K562 (cell line): ENCODE measurements at regions not wholly inside any gene's neighbourhood (a gene's known extent, or its start where the extent isn't known, plus 50 kb on each side); places are given as distances from the start of the nearest gene placed in this dataset.

Experiments used
- ATAC-seq: fragments of 200-7000 bp; cut with Tn5 transposase; 3 replicates; pipeline ENCODE4 v1.9.1; 2020; ENCODE audit warnings: moderate library complexity
- BruUV-seq: library from RNA; stranded (reverse); fragments of 400-500 nt; replicated peaks from 2 replicates; lab custom pipeline; 2021; lab: Mats Ljungman, UMichigan
- CTCF ChIA-PET: fragments of 300-600 bp; formaldehyde crosslinking; extraction: SDS; loops from one replicate; lab custom pipeline; 2021; ENCODE audit warnings: low intra/inter-chr PET ratio; lab: Yijun Ruan, JAX
- POLR2A ChIA-PET: fragments of 300-600, 350-650 bp; sonication (Branson Sonifier 250); formaldehyde crosslinking; extraction: SDS; loops from one replicate; lab custom pipeline; 2021; ENCODE audit warnings: antibody characterized with exemption, inconsistent platforms; lab: Yijun Ruan, JAX
- DNase-seq, 4 experiments: peaks; one replicate each; pipeline versions ENCODE4 v3.0.0 to v3.0.0-alpha.2; 2011 to 2018; ENCODE audit warnings: low spot score in 3 of 4, mixed read lengths in 3 of 4; ENCODE audit errors: extremely low read depth in 1 of 4
- FAIRE-seq: peaks from 2 replicates; lab custom pipeline; 2011; peaks lifted over from hg19 to GRCh38; lab: Jason Lieb, UNC
- H2AFZ ChIP-seq: 2 replicates; pipeline ENCODE4 v1.6.0; 2011; ENCODE audit warnings: low read depth, low read length, control low read depth, inconsistent platforms
- H3K27ac ChIP-seq: fragments of 200-600 bp; 3 replicates; pipeline ENCODE4 v1.8.0; 2011; ENCODE audit warnings: low read depth, mild to moderate bottlenecking, control low read depth, inconsistent platforms, low read length, moderate library complexity, mixed read lengths; ENCODE audit errors: extremely low read depth
- H3K27me3 ChIP-seq, 2 experiments: fragments of 300-600 bp in 1 of 2; 2 replicates in 1 of 2; 3 replicates in 1 of 2; pipeline versions ENCODE4 v1.6.0 to v1.8.0; 2011; ENCODE audit warnings: inconsistent platforms in 2 of 2, low read length in 2 of 2, mild to moderate bottlenecking in 1 of 2, mixed read lengths in 1 of 2, moderate library complexity in 1 of 2; ENCODE audit not compliant: control insufficient read depth in 2 of 2, insufficient read depth in 2 of 2
- H3K36me3 ChIP-seq: fragments of 300-600 bp; 3 replicates; pipeline ENCODE4 v1.8.0; 2011; ENCODE audit warnings: mild to moderate bottlenecking, low read length, inconsistent platforms; ENCODE audit not compliant: control insufficient read depth, insufficient read depth
- H3K4me1 ChIP-seq, 2 experiments: fragments of 200-600 bp in 1 of 2; replicated peaks in 1 of 2; 2 replicates in 1 of 2; 3 replicates in 1 of 2; pipeline versions ENCODE4 v1.5.1 to v1.8.0; 2011; ENCODE audit warnings: inconsistent platforms in 2 of 2, low read length in 2 of 2, mild to moderate bottlenecking in 1 of 2, mixed read lengths in 1 of 2, moderate library complexity in 1 of 2; ENCODE audit not compliant: control insufficient read depth in 2 of 2, insufficient read depth in 2 of 2
- H3K4me2 ChIP-seq: 2 replicates; pipeline ENCODE4 v1.6.1; 2011; ENCODE audit warnings: low read length, control low read depth, inconsistent platforms, mixed read lengths; ENCODE audit not compliant: insufficient read depth
- H3K4me3 ChIP-seq: fragments of 200-600 bp; sonication (generic), shearing (Covaris generic); 2 replicates; pipeline ENCODE4 v1.5.1; 2016; ENCODE audit warnings: control low read depth, inconsistent platforms
- H3K79me2 ChIP-seq: fragments of 200-600 bp; 3 replicates; pipeline ENCODE4 v1.8.0; 2011; ENCODE audit warnings: low read length, inconsistent platforms; ENCODE audit not compliant: control insufficient read depth, insufficient read depth
- H3K9ac ChIP-seq, 2 experiments: 2 replicates each; pipeline versions ENCODE4 v1.6.0 to v1.6.1; 2011; ENCODE audit warnings: low read depth in 2 of 2, low read length in 2 of 2, control low read depth in 1 of 2, inconsistent platforms in 1 of 2, mild to moderate bottlenecking in 1 of 2, mixed read lengths in 1 of 2; ENCODE audit not compliant: insufficient read depth in 1 of 2
- H3K9me1 ChIP-seq: one replicate; pipeline ENCODE4 v1.6.0; 2011; ENCODE audit warnings: inconsistent platforms, mild to moderate bottlenecking, low read length, moderate library complexity; ENCODE audit not compliant: control insufficient read depth, insufficient read depth
- H3K9me3 ChIP-seq: replicated peaks from 2 replicates; pipeline ENCODE4 v1.5.1; 2011; ENCODE audit warnings: low read depth, low read length, inconsistent platforms; ENCODE audit not compliant: control insufficient read depth, insufficient read depth
- H4K20me1 ChIP-seq: replicated peaks from 2 replicates; pipeline ENCODE4 v1.6.1; 2011; ENCODE audit warnings: low read length, inconsistent platforms, mixed read lengths; ENCODE audit not compliant: control insufficient read depth, insufficient read depth
- MTF1 ChIP-seq: fragments of 250-450 bp; sonication (Bioruptor Pico); IDR thresholded peaks from 2 replicates; pipeline ENCODE4 v1.9.0; 2021; ENCODE audit warnings: moderate library complexity, mild to moderate bottlenecking, inconsistent platforms, borderline replicate concordance
- STAT5A ChIP-seq: IDR thresholded peaks from 2 replicates; pipeline ENCODE4 v1.6.1; 2012; ENCODE audit warnings: low read length, inconsistent platforms, borderline replicate concordance
- TAF7 ChIP-seq: fragments of 450-650 bp; IDR thresholded peaks from 2 replicates; pipeline ENCODE4 v1.6.1; 2016; ENCODE audit warnings: missing genetic modification characterization, missing compliant biosample characterization
- ZFX ChIP-seq: sonication (generic); formaldehyde crosslinking; IDR thresholded peaks from 2 replicates; pipeline ENCODE4 v1.8.0; 2022; ENCODE audit warnings: mild to moderate bottlenecking, missing genetic modification reagents, moderate library complexity
- in situ Hi-C: fragments of 300-500 bp; cut with MboI; formaldehyde crosslinking; loops from 4 replicates; pipeline ENCODE4 v1.15.0; 2018; ENCODE audit warnings: inconsistent platforms, mixed read lengths
- intact Hi-C: fragments of 100-400 bp; cut with micrococcal nuclease; formaldehyde crosslinking; loops from 2 replicates; pipeline ENCODE4 v1.14.2; 2022
- TF ChIP-seq, protein P1 (sequence below): fragments of 450-650 bp; formaldehyde crosslinking; IDR thresholded peaks from 2 replicates; pipeline ENCODE4 v1.4.0; 2022; ENCODE audit warnings: missing genetic modification characterization
- TF ChIP-seq, protein P2 (sequence below), 2 experiments: fragments of 200-800 bp in 1 of 2; sonication (Bioruptor generic) in 1 of 2; sonication (generic) in 1 of 2; formaldehyde crosslinking in 1 of 2; IDR thresholded peaks in 1 of 2; conservative IDR thresholded peaks in 1 of 2; 2 replicates each; pipeline versions ENCODE4 v1.5.0 to v1.6.1; 2016 to 2020; ENCODE audit warnings: missing compliant biosample characterization in 1 of 2, missing genetic modification characterization in 1 of 2, missing genetic modification reagents in 1 of 2

DNA sequence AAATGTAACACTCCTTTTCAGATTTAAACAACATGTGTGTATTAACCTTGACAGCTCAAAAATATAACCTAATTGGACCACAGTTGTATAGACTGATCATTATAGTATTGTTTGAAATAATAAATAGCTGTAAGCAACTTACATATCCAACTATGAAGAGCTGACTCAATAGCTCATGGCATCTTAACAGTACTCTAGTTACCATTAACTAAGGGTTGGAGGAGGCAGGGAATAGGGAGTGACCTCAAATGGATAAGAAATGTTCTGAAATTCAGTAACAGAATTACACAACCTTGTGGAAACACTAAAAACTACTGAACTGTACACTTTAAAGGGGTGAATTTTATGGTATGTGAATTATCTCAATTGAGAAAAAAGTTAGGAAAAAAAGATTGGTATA, 136.5 kb upstream of the CPEB2 start:
- H3K4me3 ChIP-seq: no peak overlapping the region
- no peaks in the 10 kb centered on the region for H3K79me2 ChIP-seq
- ATAC-seq: no peak
- TF ChIP-seq, protein P1, sequence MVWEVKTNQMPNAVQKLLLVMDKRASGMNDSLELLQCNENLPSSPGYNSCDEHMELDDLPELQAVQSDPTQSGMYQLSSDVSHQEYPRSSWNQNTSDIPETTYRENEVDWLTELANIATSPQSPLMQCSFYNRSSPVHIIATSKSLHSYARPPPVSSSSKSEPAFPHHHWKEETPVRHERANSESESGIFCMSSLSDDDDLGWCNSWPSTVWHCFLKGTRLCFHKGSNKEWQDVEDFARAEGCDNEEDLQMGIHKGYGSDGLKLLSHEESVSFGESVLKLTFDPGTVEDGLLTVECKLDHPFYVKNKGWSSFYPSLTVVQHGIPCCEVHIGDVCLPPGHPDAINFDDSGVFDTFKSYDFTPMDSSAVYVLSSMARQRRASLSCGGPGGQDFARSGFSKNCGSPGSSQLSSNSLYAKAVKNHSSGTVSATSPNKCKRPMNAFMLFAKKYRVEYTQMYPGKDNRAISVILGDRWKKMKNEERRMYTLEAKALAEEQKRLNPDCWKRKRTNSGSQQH (CRISPR knock-in tag): no peak
- TF ChIP-seq ZFX (no peak), MTF1 (CRISPR knock-in tag) (no peak), STAT5A (no peak), TAF7 (tag) (no peak)
- TF ChIP-seq, protein P2, sequence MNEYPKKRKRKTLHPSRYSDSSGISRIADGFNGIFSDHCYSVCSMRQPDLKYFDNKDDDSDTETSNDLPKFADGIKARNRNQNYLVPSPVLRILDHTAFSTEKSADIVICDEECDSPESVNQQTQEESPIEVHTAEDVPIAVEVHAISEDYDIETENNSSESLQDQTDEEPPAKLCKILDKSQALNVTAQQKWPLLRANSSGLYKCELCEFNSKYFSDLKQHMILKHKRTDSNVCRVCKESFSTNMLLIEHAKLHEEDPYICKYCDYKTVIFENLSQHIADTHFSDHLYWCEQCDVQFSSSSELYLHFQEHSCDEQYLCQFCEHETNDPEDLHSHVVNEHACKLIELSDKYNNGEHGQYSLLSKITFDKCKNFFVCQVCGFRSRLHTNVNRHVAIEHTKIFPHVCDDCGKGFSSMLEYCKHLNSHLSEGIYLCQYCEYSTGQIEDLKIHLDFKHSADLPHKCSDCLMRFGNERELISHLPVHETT (CRISPR knock-in tag; conservative IDR thresholded peaks at IDR 0.05 in 1 of 2, IDR thresholded peaks at IDR 0.05 in 1 of 2): no peak
- ChIA-PET CTCF (no interaction called here), POLR2A (interaction anchor here (0.6 kb wide), 1 partner anchor 196 kb away, joined by 4 read pairs; no protein-coding TSS in a partner anchor)
- H3K27me3 ChIP-seq: no peaks in the 10 kb centered on the region
- no TSS peak for BruUV-seq
- no peak for FAIRE-seq
- DNase-seq: no peak
- H3K9me3 ChIP-seq: no peaks in the 10 kb centered on the region
- in situ Hi-C loops: no loop called here
- H3K36me3 ChIP-seq: no peaks in the 10 kb centered on the region
- H4K20me1 ChIP-seq: no peaks in the 10 kb centered on the region
- intact Hi-C loops: no loop called here
- H3K4me2 ChIP-seq: no peak overlapping the region
- H2AFZ ChIP-seq: no peak overlapping the region
- H3K4me1 ChIP-seq: peaks cover 7 to 17% of the 10 kb centered on the region in 2 experiments; a peak in 4 of 5 replicates
- H3K9ac ChIP-seq: no peak overlapping the region
- H3K27ac ChIP-seq: no peak overlapping the region
- no peaks in the 10 kb centered on the region for H3K9me1 ChIP-seq
